Heart left ventricle (tissue), 16 donors: ENCODE measurements at regions not wholly inside any gene's neighbourhood (a gene's known extent, or its start where the extent isn't known, plus 50 kb on each side); places are given as distances from the start of the nearest gene placed in this dataset.
"Not testable (repeated sequence)": the region's sequence is repeated elsewhere in the genome, so short reads cannot be mapped to it uniquely, and the experiment has no call there.

Source experiments
- ATAC-seq, 4 donors: fragments of 200-7000 bp; cut with Tn5 transposase; one replicate each; pipeline ENCODE4 v1.9.1; 2020 to 2022; ENCODE audit warnings: moderate library complexity in 4 of 4, mild to moderate bottlenecking in 3 of 4, moderate number of reproducible peaks in 1 of 4
- DNase-seq, 5 donors: peaks; one replicate each; pipeline ENCODE4 v3.0.0-alpha.2; 2020
- H3K27ac ChIP-seq, 12 donors: fragments of 200-600 bp; sonication (generic) in 4 of 12; one replicate each; pipeline versions ENCODE4 v1.5.0 to v1.8.0; 2016 to 2022; ENCODE audit warnings: mild to moderate bottlenecking in 2 of 12
- H3K27me3 ChIP-seq, 9 donors: fragments of 200-600 bp; sonication (generic) in 2 of 9; one replicate each; pipeline versions ENCODE4 v1.5.1 to v1.8.0; 2016 to 2022; ENCODE audit warnings: mild to moderate bottlenecking in 3 of 9
- H3K36me3 ChIP-seq, 9 donors: fragments of 200-600 bp; sonication (generic) in 2 of 9; one replicate each; pipeline versions ENCODE4 v1.5.0 to v1.8.0; 2018 to 2022; ENCODE audit warnings: mild to moderate bottlenecking in 2 of 9
- H3K4me1 ChIP-seq, 12 donors: fragments of 200-600 bp; sonication (generic) in 4 of 12; one replicate each; pipeline versions ENCODE4 v1.5.0 to v1.8.0; 2016 to 2022; ENCODE audit warnings: mild to moderate bottlenecking in 3 of 12
- H3K4me3 ChIP-seq, 12 donors: fragments of 200-600 bp; sonication (generic) in 4 of 12; one replicate each; pipeline versions ENCODE4 v1.5.0 to v1.8.0; 2017 to 2022; ENCODE audit warnings: mild to moderate bottlenecking in 9 of 12, moderate library complexity in 4 of 12
- H3K9me3 ChIP-seq, 12 donors: fragments of 200-600 bp; sonication (generic) in 4 of 12; one replicate each; pipeline versions ENCODE4 v1.5.0 to v1.8.0; 2016 to 2022; ENCODE audit warnings: mild to moderate bottlenecking in 1 of 12
- POLR2A ChIP-seq, 2 donors: fragments of 450-650 bp; IDR thresholded peaks; one replicate each; pipeline ENCODE4 v1.6.1; 2017; ENCODE audit warnings: antibody characterized with exemption in 2 of 2, mild to moderate bottlenecking in 2 of 2, moderate library complexity in 2 of 2
- WGBS, 4 donors: extraction: QIAGEN DNeasy Blood & Tissue Kit in 2 of 4; methylation state at CpG; one replicate each; pipeline versions ENCODE4 v1.1.5 to v1.1.7; 2013 to 2018; 5-methylcytosine and 5-hydroxymethylcytosine counted together
- intact Hi-C, 10 donors: fragments of 100-400 bp; cut with DNase I; formaldehyde crosslinking; loops; one replicate each; pipeline versions ENCODE4 v1.11.1 to v1.14.2; 2022
- TF ChIP-seq, protein P1 (sequence below), 12 donors: fragments of 200-600 bp; sonication (generic) in 4 of 12; IDR thresholded peaks; one replicate each; pipeline versions ENCODE4 v1.5.0 to v1.8.0; 2018 to 2022; ENCODE audit warnings: antibody characterized with exemption in 12 of 12, mild to moderate bottlenecking in 5 of 12
- donor health status: ischemic (EF 13 %, LVEDD 7.1; RV severe dilation, severe dysfunction).
- donor health status: healthy with polysubstance abuse.
- donor health status: DM: no; HTN: yes; CAD: no.
- donor health status: DM: no; HTN: no; CAD: no.
- donor health status: ischemic (EF 25% LVEDD 6.9; RV normal size, moderate dysfunction).
- donor health status: ischemic (EF 25% LVEDD 5.7; RV mildly dilated, moderate dysfunction).
- donor health status: healthy.
- donor health status: DM: yes; HTN: yes; CAD: no.
- donor health status: ischemic (EF 35%, LVEDD 5.7; RV mildly dilated, moderate dysfunction).
- donor health status: nonischemic (EF 11% LVEDD 7.7; RV severe dilation, severe dysfunction).
- donor health status: DM: yes; HTN: yes; CAD: no.
- donor health status: PGD.
- donor health status: ischemic (EF 29% LVEDD 5.4; RV normal size, mild dysfunction).
- donor health status: nonischemic (EF 23%, LVEDD 6.1; RV moderate dilation, normal function).

DNA sequence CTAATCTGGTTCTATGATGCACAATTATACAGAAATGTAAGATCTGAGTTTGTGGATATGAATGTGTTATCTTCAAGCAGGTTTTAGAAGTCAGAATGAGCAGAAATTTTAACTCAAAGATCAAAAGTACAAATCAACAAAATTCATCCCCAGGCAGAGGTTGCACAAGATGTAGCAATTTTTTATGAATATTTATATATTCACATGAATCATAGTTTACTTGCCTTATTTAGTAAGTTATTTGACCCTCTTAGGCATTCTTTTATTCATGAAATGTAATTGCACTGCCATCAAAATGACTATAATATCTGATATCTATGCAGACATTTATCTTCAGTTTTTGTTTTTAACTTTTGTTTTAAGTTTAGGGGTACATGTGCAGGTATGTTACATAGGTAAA is 103.1 kb upstream of the DAZL start:
- Histone ChIP-seq H3K36me3 (no peaks in the 10 kb centered on the region), H3K27me3 (no peaks in the 10 kb centered on the region), H3K9me3 (peaks cover 0 to 9% (median 1%) of the 10 kb centered on the region in 12 donors), H3K4me1 (peaks cover 0 to 7% (median 0%) of the 10 kb centered on the region in 12 donors), H3K27ac (no peak overlapping the region), H3K4me3 (no peak overlapping the region)
- no peak for TF ChIP-seq POLR2A (IDR thresholded peaks at IDR 0.05)
- TF ChIP-seq, protein P1, sequence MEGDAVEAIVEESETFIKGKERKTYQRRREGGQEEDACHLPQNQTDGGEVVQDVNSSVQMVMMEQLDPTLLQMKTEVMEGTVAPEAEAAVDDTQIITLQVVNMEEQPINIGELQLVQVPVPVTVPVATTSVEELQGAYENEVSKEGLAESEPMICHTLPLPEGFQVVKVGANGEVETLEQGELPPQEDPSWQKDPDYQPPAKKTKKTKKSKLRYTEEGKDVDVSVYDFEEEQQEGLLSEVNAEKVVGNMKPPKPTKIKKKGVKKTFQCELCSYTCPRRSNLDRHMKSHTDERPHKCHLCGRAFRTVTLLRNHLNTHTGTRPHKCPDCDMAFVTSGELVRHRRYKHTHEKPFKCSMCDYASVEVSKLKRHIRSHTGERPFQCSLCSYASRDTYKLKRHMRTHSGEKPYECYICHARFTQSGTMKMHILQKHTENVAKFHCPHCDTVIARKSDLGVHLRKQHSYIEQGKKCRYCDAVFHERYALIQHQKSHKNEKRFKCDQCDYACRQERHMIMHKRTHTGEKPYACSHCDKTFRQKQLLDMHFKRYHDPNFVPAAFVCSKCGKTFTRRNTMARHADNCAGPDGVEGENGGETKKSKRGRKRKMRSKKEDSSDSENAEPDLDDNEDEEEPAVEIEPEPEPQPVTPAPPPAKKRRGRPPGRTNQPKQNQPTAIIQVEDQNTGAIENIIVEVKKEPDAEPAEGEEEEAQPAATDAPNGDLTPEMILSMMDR (IDR thresholded peaks at IDR 0.05), result no peak
- ATAC-seq, result no peak
- DNase-seq, result no peak
- intact Hi-C loops, result no loop called here

DNA sequence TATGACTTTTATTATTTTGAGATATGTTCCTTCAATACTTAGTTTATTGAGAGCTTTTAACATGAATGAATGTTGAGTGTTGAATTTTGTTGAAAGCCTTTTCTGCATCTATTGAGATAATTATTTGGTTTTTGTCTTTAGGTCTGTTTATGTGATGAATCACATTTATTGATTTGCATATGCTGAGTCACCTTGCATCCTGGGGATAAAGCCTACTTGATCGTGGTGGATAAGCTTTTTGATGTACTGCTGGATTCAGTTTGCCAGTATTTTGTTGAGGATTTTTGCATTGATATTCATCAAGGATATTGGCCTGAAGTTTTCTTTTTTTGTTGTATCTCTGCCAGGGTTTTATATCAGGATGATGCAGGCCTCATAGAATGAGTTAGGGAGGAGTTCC is 106.5 kb upstream of the DAZL start:
- H3K4me1 ChIP-seq, intact Hi-C loops, H3K36me3 ChIP-seq, H3K4me3 ChIP-seq, H3K27ac ChIP-seq, ATAC-seq, DNase-seq, H3K27me3 ChIP-seq: not testable (repeated sequence)
- 79 to 93% (median 82%) methylated on average over 1 of the region's 1 CpG for WGBS, 4 donors
- peaks cover 0 to 19% (median 9%) of the 10 kb centered on the region in 12 donors for H3K9me3 ChIP-seq

GRCh38 chr3:16715281-16715680 is 110.1 kb upstream of the DAZL start:
- intact Hi-C loops, result no loop called here
- 83 to 96% (median 92%) methylated on average over 2 to 4 of the region's 4 CpGs for WGBS, 4 donors
- Histone ChIP-seq H3K4me3 (no peak overlapping the region), H3K27ac (no peak overlapping the region), H3K27me3 (no peaks in the 10 kb centered on the region), H3K36me3 (no peaks in the 10 kb centered on the region), H3K9me3 (peaks cover 0 to 19% (median 9%) of the 10 kb centered on the region in 12 donors), H3K4me1 (no peaks in the 10 kb centered on the region)
- ATAC-seq, result no peak
- DNase-seq, result no peak
- TF ChIP-seq POLR2A (IDR thresholded peaks at IDR 0.05), result no peak
- TF ChIP-seq, protein P1 (IDR thresholded peaks at IDR 0.05), result no peak

- peaks cover 0 to 4% (median 0%) of the 10 kb centered on the region in 12 donors for H3K9me3 ChIP-seq
- H3K36me3 ChIP-seq, result no peaks in the 10 kb centered on the region
- DNase-seq, result no peak
- no peaks in the 10 kb centered on the region for H3K27me3 ChIP-seq
- no peak overlapping the region for H3K4me3 ChIP-seq
- ATAC-seq, result no peak
- intact Hi-C loops, result no loop called here
- WGBS, 4 donors, result 72 to 78% (median 75%) methylated on average over 3 of the region's 3 CpGs
- peaks cover 0 to 8% (median 0%) of the 10 kb centered on the region in 12 donors for H3K4me1 ChIP-seq
- H3K27ac ChIP-seq, result no peak overlapping the region
- TF ChIP-seq, protein P1 (IDR thresholded peaks at IDR 0.05), result no peak
- TF ChIP-seq POLR2A (IDR thresholded peaks at IDR 0.05), result no peak
Measured at GRCh38 chr3:16719426-16719825, 114.2 kb upstream of the DAZL start.

GRCh38 chr3:16720367-16720940 is 115.2 kb upstream of the DAZL start:
- peaks cover 0 to 14% (median 0%) of the 10 kb centered on the region in 12 donors for H3K4me1 ChIP-seq
- ATAC-seq, result no peak
- no peaks in the 10 kb centered on the region for H3K36me3 ChIP-seq
- no peak overlapping the region for H3K27ac ChIP-seq
- intact Hi-C loops, result no loop called here
- WGBS, 4 donors, result 41 to 49% (median 42%) methylated on average over 3 of the region's 3 CpGs
- DNase-seq, result no peak
- H3K9me3 ChIP-seq, result peaks cover 0 to 4% (median 0%) of the 10 kb centered on the region in 12 donors
- no peaks in the 10 kb centered on the region for H3K27me3 ChIP-seq
- H3K4me3 ChIP-seq, result no peak overlapping the region
- TF ChIP-seq POLR2A (IDR thresholded peaks at IDR 0.05), result no peak
- TF ChIP-seq, protein P1 (IDR thresholded peaks at IDR 0.05), result no peak
